ENCODE measurements at regions not wholly inside any gene's neighbourhood (a gene's known extent, or its start where the extent isn't known, plus 50 kb on each side); places are given as distances from the start of the nearest gene placed in this dataset.

DNA sequence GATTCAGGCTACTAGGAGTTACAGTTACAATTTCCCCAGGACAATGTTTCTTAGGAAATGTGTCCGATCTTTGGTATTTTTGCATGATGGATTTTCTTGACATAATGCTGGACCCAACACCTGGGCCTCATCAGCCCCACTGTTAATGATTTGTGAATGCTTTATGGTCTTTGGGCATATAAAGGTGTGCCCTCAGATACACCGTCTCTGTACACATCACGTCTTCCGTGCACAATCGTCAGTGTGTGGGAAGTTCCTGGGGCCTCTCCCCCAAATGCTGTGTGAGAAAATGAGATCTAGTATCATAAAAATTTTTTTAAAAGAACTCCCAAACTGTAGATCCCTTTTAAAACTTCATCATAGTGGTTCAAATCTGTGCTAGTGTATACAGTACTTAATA, 373.2 kb upstream of the ID4 start:
- Histone ChIP-seq H3K27me3 (ENCODE audit: control insufficient read depth in 2 of 2, insufficient read depth in 2 of 2, low read length in 2 of 2) (no peaks in the 10 kb centered on the region), H3K79me2 (ENCODE audit: insufficient read depth, low read length) (no peaks in the 10 kb centered on the region), H3K9ac (ENCODE audit: insufficient read depth, low read length, poor library complexity, severe bottlenecking) (no peak overlapping the region), H3K4me3 (replicated peaks in 1 of 3; ENCODE audit: low read depth in 2 of 3, low read length in 3 of 3) (no peak overlapping the region), H3K4me1 (ENCODE audit: control insufficient read depth in 1 of 2, insufficient read depth in 2 of 2, low read length in 2 of 2) (no peaks in the 10 kb centered on the region), H3K9me3 (replicated peaks in 1 of 2; ENCODE audit: control insufficient read depth in 1 of 2, insufficient read depth in 1 of 2, low read length in 2 of 2) (peaks cover 0 to 5% of the 10 kb centered on the region in 2 donors), H3K27ac (ENCODE audit: low read depth in 1 of 2, low read length in 2 of 2) (no peak overlapping the region), H4K20me1 (ENCODE audit: insufficient read depth, low read length) (no peaks in the 10 kb centered on the region), H3K36me3 (replicated peaks in 1 of 2; ENCODE audit: control insufficient read depth in 1 of 2, insufficient read depth in 2 of 2, low read length in 2 of 2) (no peaks in the 10 kb centered on the region), H2AFZ (ENCODE audit: insufficient read depth, low read depth, low read length, poor library complexity, severe bottlenecking) (no peak overlapping the region), H3K4me2 (replicated peaks; ENCODE audit: extremely low read depth, low read length, poor library complexity, severe bottlenecking) (no peak overlapping the region)
- no peaks in the 10 kb centered on the region for H3K36me3 Mint-ChIP-seq
- no peak for TF ChIP-seq CTCF (IDR thresholded peaks at IDR 0.05)
- intact Hi-C loops (cut with micrococcal nuclease): no loop called here
- H3K27ac Mint-ChIP-seq: no peak overlapping the region
- no peak overlapping the region for H3K4me3 Mint-ChIP-seq
- H3K4me1 Mint-ChIP-seq: no peaks in the 10 kb centered on the region
- DNase-seq: no peak
- WGBS (ENCODE audit: insufficient coverage): no CpG with 5 or more reads among the region's 5 CpGs
- peaks cover 0 to 11% (median 6%) of the 10 kb centered on the region in 7 donors for H3K9me3 Mint-ChIP-seq
- H3K27me3 Mint-ChIP-seq (ENCODE audit: low read depth in 3 of 3): peaks cover 0 to 2% (median 0%) of the 10 kb centered on the region in 3 donors

DNA sequence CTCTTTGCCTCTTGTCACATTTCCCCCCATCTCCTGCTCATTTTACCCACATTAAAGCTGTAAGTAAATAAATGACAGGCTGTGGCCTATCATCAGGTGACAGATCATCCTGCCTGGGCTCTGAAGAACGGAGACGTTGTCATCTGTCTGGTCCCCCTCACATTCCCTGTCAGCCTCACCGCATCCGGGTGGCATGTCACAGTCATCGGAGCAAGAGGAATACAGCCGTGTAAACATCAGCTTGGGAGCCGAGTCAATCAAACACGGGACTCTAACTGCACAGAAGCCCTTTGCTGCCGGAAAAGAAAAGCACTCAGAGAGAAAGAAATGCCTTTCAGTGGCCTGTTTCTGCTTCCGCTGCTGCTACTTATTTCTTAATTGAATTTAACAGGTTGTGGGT, 371.9 kb upstream of the ID4 start:
- Mint-ChIP-seq H3K4me1 (no peaks in the 10 kb centered on the region), H3K27me3 (ENCODE audit: low read depth in 3 of 3) (peaks cover 0 to 2% (median 0%) of the 10 kb centered on the region in 3 donors), H3K27ac (no peak overlapping the region), H3K9me3 (peaks cover 0 to 11% (median 6%) of the 10 kb centered on the region in 7 donors), H3K36me3 (no peaks in the 10 kb centered on the region), H3K4me3 (no peak overlapping the region)
- Histone ChIP-seq H2AFZ (ENCODE audit: insufficient read depth, low read depth, low read length, poor library complexity, severe bottlenecking) (no peak overlapping the region), H3K27ac (ENCODE audit: low read depth in 1 of 2, low read length in 2 of 2) (no peak overlapping the region), H3K79me2 (ENCODE audit: insufficient read depth, low read length) (no peaks in the 10 kb centered on the region), H3K4me3 (replicated peaks in 1 of 3; ENCODE audit: low read depth in 2 of 3, low read length in 3 of 3) (no peak overlapping the region), H4K20me1 (ENCODE audit: insufficient read depth, low read length) (no peaks in the 10 kb centered on the region), H3K9me3 (replicated peaks in 1 of 2; ENCODE audit: control insufficient read depth in 1 of 2, insufficient read depth in 1 of 2, low read length in 2 of 2) (peaks cover 0 to 5% of the 10 kb centered on the region in 2 donors), H3K4me1 (ENCODE audit: control insufficient read depth in 1 of 2, insufficient read depth in 2 of 2, low read length in 2 of 2) (no peaks in the 10 kb centered on the region), H3K4me2 (replicated peaks; ENCODE audit: extremely low read depth, low read length, poor library complexity, severe bottlenecking) (no peak overlapping the region), H3K36me3 (replicated peaks in 1 of 2; ENCODE audit: control insufficient read depth in 1 of 2, insufficient read depth in 2 of 2, low read length in 2 of 2) (no peaks in the 10 kb centered on the region), H3K9ac (ENCODE audit: insufficient read depth, low read length, poor library complexity, severe bottlenecking) (no peak overlapping the region), H3K27me3 (ENCODE audit: control insufficient read depth in 2 of 2, insufficient read depth in 2 of 2, low read length in 2 of 2) (no peaks in the 10 kb centered on the region)
- intact Hi-C loops (cut with micrococcal nuclease): no loop called here
- DNase-seq: no peak
- 53% methylated on average over 9 of the region's 10 CpGs for WGBS (ENCODE audit: insufficient coverage)
- no peak for TF ChIP-seq CTCF (IDR thresholded peaks at IDR 0.05)

All from CD14-positive monocyte (primary cell).